OCI-LY1 (cell line): ENCODE measurements at regions not wholly inside any gene's neighbourhood (a gene's known extent, or its start where the extent isn't known, plus 50 kb on each side); places are given as distances from the start of the nearest gene placed in this dataset.

ENCODE experiments used
- CTCF ChIP-seq: fragments of 200-600 bp; sonication (generic), shearing (Covaris generic); IDR thresholded peaks from 2 replicates; pipeline ENCODE4 v1.5.1; 2017; ENCODE audit warnings: mild to moderate bottlenecking, antibody characterized with exemption, low read length, moderate library complexity, mixed read lengths
- EZH2 ChIP-seq: fragments of 200-600 bp; sonication (generic), shearing (Covaris generic); IDR thresholded peaks from 2 replicates; pipeline ENCODE4 v1.8.0; 2017; ENCODE audit warnings: borderline replicate concordance, mixed run types, mild to moderate bottlenecking, antibody characterized with exemption, low read length, moderate library complexity, mixed read lengths

GRCh38 chr4:60897415-60897814, 302.7 kb upstream of the ADGRL3 start:
- TF ChIP-seq CTCF (no peak), EZH2 (no peak)
